ENCODE measurements at regions not wholly inside any gene's neighbourhood (a gene's known extent, or its start where the extent isn't known, plus 50 kb on each side); places are given as distances from the start of the nearest gene placed in this dataset.

DNA sequence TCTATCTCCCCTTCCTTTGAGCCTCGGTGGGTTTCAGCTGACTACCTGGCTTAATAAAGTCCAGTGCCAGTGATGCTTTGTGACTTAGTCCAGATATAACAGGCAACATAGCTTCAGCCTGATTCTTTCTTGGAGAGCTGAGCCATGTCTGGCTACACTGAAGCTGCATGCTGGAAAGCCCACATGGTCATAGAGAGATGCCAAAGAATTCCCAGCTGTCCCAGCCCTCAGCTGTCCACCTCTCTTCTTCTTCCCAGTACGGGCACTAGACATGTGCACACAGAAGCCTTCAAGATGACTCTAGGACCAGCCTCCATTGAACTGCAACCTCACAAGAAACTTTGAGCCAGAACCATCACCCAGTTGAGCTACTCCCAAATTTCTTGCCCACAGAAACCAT is 154.1 kb upstream of the MYLIP start:
- TF ChIP-seq, protein P1, sequence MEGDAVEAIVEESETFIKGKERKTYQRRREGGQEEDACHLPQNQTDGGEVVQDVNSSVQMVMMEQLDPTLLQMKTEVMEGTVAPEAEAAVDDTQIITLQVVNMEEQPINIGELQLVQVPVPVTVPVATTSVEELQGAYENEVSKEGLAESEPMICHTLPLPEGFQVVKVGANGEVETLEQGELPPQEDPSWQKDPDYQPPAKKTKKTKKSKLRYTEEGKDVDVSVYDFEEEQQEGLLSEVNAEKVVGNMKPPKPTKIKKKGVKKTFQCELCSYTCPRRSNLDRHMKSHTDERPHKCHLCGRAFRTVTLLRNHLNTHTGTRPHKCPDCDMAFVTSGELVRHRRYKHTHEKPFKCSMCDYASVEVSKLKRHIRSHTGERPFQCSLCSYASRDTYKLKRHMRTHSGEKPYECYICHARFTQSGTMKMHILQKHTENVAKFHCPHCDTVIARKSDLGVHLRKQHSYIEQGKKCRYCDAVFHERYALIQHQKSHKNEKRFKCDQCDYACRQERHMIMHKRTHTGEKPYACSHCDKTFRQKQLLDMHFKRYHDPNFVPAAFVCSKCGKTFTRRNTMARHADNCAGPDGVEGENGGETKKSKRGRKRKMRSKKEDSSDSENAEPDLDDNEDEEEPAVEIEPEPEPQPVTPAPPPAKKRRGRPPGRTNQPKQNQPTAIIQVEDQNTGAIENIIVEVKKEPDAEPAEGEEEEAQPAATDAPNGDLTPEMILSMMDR (IDR thresholded peaks at IDR 0.05) = no peak
- no peak for TF ChIP-seq POLR2A (IDR thresholded peaks at IDR 0.05)

Data from uterus (tissue), 2 donors.